ENCODE measurements at regions not wholly inside any gene's neighbourhood (a gene's known extent, or its start where the extent isn't known, plus 50 kb on each side); places are given as distances from the start of the nearest gene placed in this dataset.
"Not testable (repeated sequence)": the region's sequence is repeated elsewhere in the genome, so short reads cannot be mapped to it uniquely, and the experiment has no call there.

GRCh38 chr12:25710938-25711605 lies 158.0 kb upstream of the LMNTD1 start:
- not testable (repeated sequence) for H3K36me3 Mint-ChIP-seq; H3K27ac Mint-ChIP-seq; H3K4me3 Mint-ChIP-seq; H3K27me3 Mint-ChIP-seq; H3K4me1 Mint-ChIP-seq (ENCODE audit: low read depth in 2 of 2); ATAC-seq; DNase-seq (ENCODE audit: low spot score)
- peaks cover 12% of the 10 kb centered on the region for H3K9me3 Mint-ChIP-seq

- ATAC-seq (peak in 1 of 2 donors; percentile 67), DNase-seq (ENCODE audit: low spot score) (no peak)
Observed at GRCh38 chr12:25712169-25712568, 159.1 kb upstream of the LMNTD1 start.

GRCh38 chr12:25713264-25713663 lies 160.2 kb upstream of the LMNTD1 start:
- peak; percentile 48 to 51 for ATAC-seq
- Mint-ChIP-seq H3K4me3 (no peak overlapping the region), H3K36me3 (no peaks in the 10 kb centered on the region), H3K9me3 (peaks cover 8% of the 10 kb centered on the region), H3K27ac (no peak overlapping the region), H3K4me1 (ENCODE audit: low read depth in 2 of 2) (peaks cover 0 to 4% of the 10 kb centered on the region in 2 donors), H3K27me3 (peaks cover 6 to 7% of the 10 kb centered on the region in 2 donors)
- no peak for DNase-seq (ENCODE audit: low spot score)

More at GRCh38 chr12:25712169-25712568, 159.1 kb upstream of the LMNTD1 start:
- no peaks in the 10 kb centered on the region for H3K36me3 Mint-ChIP-seq
- peaks cover 8% of the 10 kb centered on the region for H3K9me3 Mint-ChIP-seq
- peaks cover 3 to 7% of the 10 kb centered on the region in 2 donors for H3K27me3 Mint-ChIP-seq
- no peak overlapping the region for H3K27ac Mint-ChIP-seq
- H3K4me3 Mint-ChIP-seq: no peak overlapping the region
- peaks cover 0 to 4% of the 10 kb centered on the region in 2 donors for H3K4me1 Mint-ChIP-seq (ENCODE audit: low read depth in 2 of 2)

GRCh38 chr12:25714198-25714984 lies 161.3 kb upstream of the LMNTD1 start:
- peaks cover 10 to 14% of the 10 kb centered on the region in 2 donors for H3K27me3 Mint-ChIP-seq
- H3K27ac Mint-ChIP-seq: no peak overlapping the region
- H3K9me3 Mint-ChIP-seq: peaks cover 3% of the 10 kb centered on the region
- no peak for ATAC-seq
- H3K36me3 Mint-ChIP-seq: no peaks in the 10 kb centered on the region
- no peak overlapping the region for H3K4me3 Mint-ChIP-seq
- no peak for DNase-seq (ENCODE audit: low spot score)
- H3K4me1 Mint-ChIP-seq (ENCODE audit: low read depth in 2 of 2): peaks cover 0 to 4% of the 10 kb centered on the region in 2 donors

GRCh38 chr12:25715102-25715501 lies 162.0 kb upstream of the LMNTD1 start:
- Mint-ChIP-seq H3K27ac (no peak overlapping the region), H3K27me3 (peaks cover 10 to 17% of the 10 kb centered on the region in 2 donors), H3K9me3 (peaks cover 3% of the 10 kb centered on the region), H3K4me1 (ENCODE audit: low read depth in 2 of 2) (peaks cover 0 to 4% of the 10 kb centered on the region in 2 donors), H3K36me3 (no peaks in the 10 kb centered on the region), H3K4me3 (no peak overlapping the region)
- DNase-seq (ENCODE audit: low spot score) (no peak), ATAC-seq (no peak)

- no peak overlapping the region for H3K27ac Mint-ChIP-seq
- H3K27me3 Mint-ChIP-seq: peaks cover 10 to 17% of the 10 kb centered on the region in 2 donors
- peaks cover 0 to 4% of the 10 kb centered on the region in 2 donors for H3K4me1 Mint-ChIP-seq (ENCODE audit: low read depth in 2 of 2)
- H3K9me3 Mint-ChIP-seq: peaks cover 3% of the 10 kb centered on the region
- no peaks in the 10 kb centered on the region for H3K36me3 Mint-ChIP-seq
- ATAC-seq (no peak), DNase-seq (ENCODE audit: low spot score) (no peak)
- no peak overlapping the region for H3K4me3 Mint-ChIP-seq
Observed at GRCh38 chr12:25716842-25717241, 163.8 kb upstream of the LMNTD1 start.

- Mint-ChIP-seq H3K4me3 (no peak overlapping the region), H3K4me1 (ENCODE audit: low read depth in 2 of 2) (peaks cover 0 to 4% of the 10 kb centered on the region in 2 donors), H3K27me3 (peaks cover 10 to 17% of the 10 kb centered on the region in 2 donors), H3K36me3 (no peaks in the 10 kb centered on the region), H3K9me3 (peaks cover 3% of the 10 kb centered on the region), H3K27ac (no peak overlapping the region)
- ATAC-seq (no peak), DNase-seq (ENCODE audit: low spot score) (no peak)
Observed at GRCh38 chr12:25717552-25717951, 164.5 kb upstream of the LMNTD1 start.

GRCh38 chr12:25718081-25718731 lies 165.1 kb upstream of the LMNTD1 start:
- Mint-ChIP-seq H3K27ac (no peak overlapping the region), H3K4me1 (ENCODE audit: low read depth in 2 of 2) (no peaks in the 10 kb centered on the region), H3K9me3 (peaks cover 3% of the 10 kb centered on the region), H3K27me3 (peaks cover 10 to 17% of the 10 kb centered on the region in 2 donors), H3K4me3 (no peak overlapping the region), H3K36me3 (no peaks in the 10 kb centered on the region)
- ATAC-seq (no peak), DNase-seq (ENCODE audit: low spot score) (no peak)

GRCh38 chr12:25719505-25719904 lies 166.4 kb upstream of the LMNTD1 start:
- H3K4me1 Mint-ChIP-seq (ENCODE audit: low read depth in 2 of 2): no peaks in the 10 kb centered on the region
- H3K9me3 Mint-ChIP-seq: peaks cover 3% of the 10 kb centered on the region
- H3K4me3 Mint-ChIP-seq: no peak overlapping the region
- no peaks in the 10 kb centered on the region for H3K36me3 Mint-ChIP-seq
- H3K27me3 Mint-ChIP-seq: peaks cover 13 to 29% of the 10 kb centered on the region in 2 donors
- no peak overlapping the region for H3K27ac Mint-ChIP-seq
- DNase-seq (ENCODE audit: low spot score) (no peak), ATAC-seq (no peak)

GRCh38 chr12:25723336-25723735 lies 170.3 kb upstream of the LMNTD1 start:
- H3K4me1 Mint-ChIP-seq (ENCODE audit: low read depth in 2 of 2): no peaks in the 10 kb centered on the region
- peaks cover 6 to 28% of the 10 kb centered on the region in 2 donors for H3K27me3 Mint-ChIP-seq
- no peak overlapping the region for H3K27ac Mint-ChIP-seq
- H3K9me3 Mint-ChIP-seq: no peaks in the 10 kb centered on the region
- no peak for DNase-seq (ENCODE audit: low spot score)
- H3K36me3 Mint-ChIP-seq: no peaks in the 10 kb centered on the region
- ATAC-seq: no peak
- no peak overlapping the region for H3K4me3 Mint-ChIP-seq

- H3K27me3 Mint-ChIP-seq: peaks cover 6 to 25% of the 10 kb centered on the region in 2 donors
- no peaks in the 10 kb centered on the region for H3K36me3 Mint-ChIP-seq
- H3K27ac Mint-ChIP-seq: no peak overlapping the region
- ATAC-seq (no peak), DNase-seq (ENCODE audit: low spot score) (no peak)
- H3K9me3 Mint-ChIP-seq: no peaks in the 10 kb centered on the region
- no peaks in the 10 kb centered on the region for H3K4me1 Mint-ChIP-seq (ENCODE audit: low read depth in 2 of 2)
- H3K4me3 Mint-ChIP-seq: no peak overlapping the region
Observed at GRCh38 chr12:25723921-25724491, 170.9 kb upstream of the LMNTD1 start.

- Mint-ChIP-seq H3K27ac (no peak overlapping the region), H3K36me3 (no peaks in the 10 kb centered on the region), H3K4me3 (no peak overlapping the region), H3K9me3 (no peaks in the 10 kb centered on the region), H3K27me3 (peaks cover 6 to 18% of the 10 kb centered on the region in 2 donors), H3K4me1 (ENCODE audit: low read depth in 2 of 2) (no peaks in the 10 kb centered on the region)
- ATAC-seq: no peak
- no peak for DNase-seq (ENCODE audit: low spot score)
Observed at GRCh38 chr12:25725470-25725869, 172.4 kb upstream of the LMNTD1 start.

- ATAC-seq (no peak), DNase-seq (ENCODE audit: low spot score) (no peak)
- Mint-ChIP-seq H3K36me3 (no peaks in the 10 kb centered on the region), H3K4me3 (no peak overlapping the region), H3K27ac (no peak overlapping the region), H3K27me3 (peaks cover 9 to 18% of the 10 kb centered on the region in 2 donors), H3K4me1 (ENCODE audit: low read depth in 2 of 2) (no peaks in the 10 kb centered on the region), H3K9me3 (no peaks in the 10 kb centered on the region)
Observed at GRCh38 chr12:25725931-25726330, 172.8 kb upstream of the LMNTD1 start.
